IPS-NIHi7 (cell line): ENCODE measurements at regions not wholly inside any gene's neighbourhood (a gene's known extent, or its start where the extent isn't known, plus 50 kb on each side); places are given as distances from the start of the nearest gene placed in this dataset.

Experiments
- DNase-seq: peaks from one replicate; pipeline ENCODE4 v3.0.0; 2012; ENCODE audit warnings: mixed read lengths; ENCODE audit errors: extremely low spot score

- DNase-seq: no peak
Measured at GRCh38 chr1:219801156-219801820, 127.1 kb downstream of the SLC30A10 start.

GRCh38 chr1:219798283-219799030 is 129.9 kb downstream of the SLC30A10 start:
- DNase-seq: no peak

- no peak for DNase-seq
Measured at GRCh38 chr1:219797683-219798082, 130.7 kb downstream of the SLC30A10 start.

- no peak for DNase-seq
Measured at GRCh38 chr1:219797009-219797408, 131.3 kb downstream of the SLC30A10 start.

- DNase-seq: no peak
Measured at GRCh38 chr1:219795363-219795917, 132.9 kb downstream of the SLC30A10 start.

GRCh38 chr1:219794085-219794743 is 134.1 kb downstream of the SLC30A10 start:
- no peak for DNase-seq

GRCh38 chr1:219792337-219793021 is 135.9 kb downstream of the SLC30A10 start:
- no peak for DNase-seq

- DNase-seq: no peak
Measured at GRCh38 chr1:219791766-219792165, 136.6 kb downstream of the SLC30A10 start.

GRCh38 chr1:219790834-219791615 is 137.3 kb downstream of the SLC30A10 start:
- DNase-seq: no peak

GRCh38 chr1:219788700-219789099 is 139.7 kb downstream of the SLC30A10 start:
- no peak for DNase-seq

- no peak for DNase-seq
Measured at GRCh38 chr1:219788091-219788490, 140.3 kb downstream of the SLC30A10 start.

GRCh38 chr1:219784660-219785381 is 143.5 kb downstream of the SLC30A10 start:
- DNase-seq: no peak

GRCh38 chr1:219783605-219784235 is 144.6 kb downstream of the SLC30A10 start:
- no peak for DNase-seq

- DNase-seq: no peak
Measured at GRCh38 chr1:219782929-219783328, 145.4 kb downstream of the SLC30A10 start.

GRCh38 chr1:219782311-219782710 is 146.0 kb downstream of the SLC30A10 start:
- no peak for DNase-seq

GRCh38 chr1:219781491-219781890 is 146.9 kb downstream of the SLC30A10 start:
- peak; percentile 17 for DNase-seq

GRCh38 chr1:219778793-219779369 is 149.5 kb downstream of the SLC30A10 start:
- no peak for DNase-seq

GRCh38 chr1:219778110-219778509 is 150.2 kb downstream of the SLC30A10 start:
- DNase-seq: no peak

GRCh38 chr1:219774386-219774785 is 154.0 kb downstream of the SLC30A10 start:
- no peak for DNase-seq

- no peak for DNase-seq
Measured at GRCh38 chr1:219773775-219774174, 154.6 kb downstream of the SLC30A10 start.
